B cell (primary cell): ENCODE measurements at regions not wholly inside any gene's neighbourhood (a gene's known extent, or its start where the extent isn't known, plus 50 kb on each side); places are given as distances from the start of the nearest gene placed in this dataset.

Experiments used
- EZH2 ChIP-seq: IDR thresholded peaks from 2 replicates; pipeline ENCODE4 v1.6.1; 2012; ENCODE audit warnings: borderline replicate concordance, low read depth, mild to moderate bottlenecking, moderate library complexity, low read length; ENCODE audit not compliant: insufficient read depth, poor library complexity, severe bottlenecking
- TF ChIP-seq, protein P1 (sequence below): fragments of 200-600 bp; IDR thresholded peaks from one replicate; pipeline ENCODE4 v1.8.0; 2022; ENCODE audit warnings: antibody characterized with exemption, mild to moderate bottlenecking

DNA sequence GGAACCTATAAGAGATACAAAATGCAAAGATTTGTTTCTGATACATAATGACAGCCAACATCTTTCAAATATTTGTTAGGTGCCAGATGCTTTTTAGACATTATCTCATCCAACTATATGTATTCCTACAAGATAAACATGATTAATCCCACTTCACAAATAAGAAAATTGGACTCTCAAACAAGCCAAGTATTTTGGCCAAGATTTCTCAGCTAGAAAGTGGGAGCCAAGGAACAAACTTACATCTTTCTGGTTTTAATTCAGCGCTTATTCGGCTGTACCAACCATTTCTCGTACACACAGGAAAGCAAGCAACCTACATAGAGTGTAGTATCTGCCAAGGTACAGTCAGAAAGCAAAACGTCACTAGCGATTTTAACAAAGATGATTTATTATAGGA lies 85.7 kb upstream of the SERP2 start:
- TF ChIP-seq, protein P1, sequence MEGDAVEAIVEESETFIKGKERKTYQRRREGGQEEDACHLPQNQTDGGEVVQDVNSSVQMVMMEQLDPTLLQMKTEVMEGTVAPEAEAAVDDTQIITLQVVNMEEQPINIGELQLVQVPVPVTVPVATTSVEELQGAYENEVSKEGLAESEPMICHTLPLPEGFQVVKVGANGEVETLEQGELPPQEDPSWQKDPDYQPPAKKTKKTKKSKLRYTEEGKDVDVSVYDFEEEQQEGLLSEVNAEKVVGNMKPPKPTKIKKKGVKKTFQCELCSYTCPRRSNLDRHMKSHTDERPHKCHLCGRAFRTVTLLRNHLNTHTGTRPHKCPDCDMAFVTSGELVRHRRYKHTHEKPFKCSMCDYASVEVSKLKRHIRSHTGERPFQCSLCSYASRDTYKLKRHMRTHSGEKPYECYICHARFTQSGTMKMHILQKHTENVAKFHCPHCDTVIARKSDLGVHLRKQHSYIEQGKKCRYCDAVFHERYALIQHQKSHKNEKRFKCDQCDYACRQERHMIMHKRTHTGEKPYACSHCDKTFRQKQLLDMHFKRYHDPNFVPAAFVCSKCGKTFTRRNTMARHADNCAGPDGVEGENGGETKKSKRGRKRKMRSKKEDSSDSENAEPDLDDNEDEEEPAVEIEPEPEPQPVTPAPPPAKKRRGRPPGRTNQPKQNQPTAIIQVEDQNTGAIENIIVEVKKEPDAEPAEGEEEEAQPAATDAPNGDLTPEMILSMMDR, result no peak
- no peak for TF ChIP-seq EZH2
